ENCODE measurements at regions not wholly inside any gene's neighbourhood (a gene's known extent, or its start where the extent isn't known, plus 50 kb on each side); places are given as distances from the start of the nearest gene placed in this dataset.

- ATAC-seq (ENCODE audit: insufficient number of reproducible peaks, low FRiP score, low read depth) (no peak), DNase-seq (ENCODE audit: low spot score) (no peak)
- no peaks in the 10 kb centered on the region for H3K4me1 ChIP-seq (ENCODE audit: control insufficient read depth in 1 of 2, low read depth in 2 of 2)
- no peaks in the 10 kb centered on the region for H3K36me3 ChIP-seq
- no peaks in the 10 kb centered on the region for H3K9me3 ChIP-seq
- TF ChIP-seq, protein P1, sequence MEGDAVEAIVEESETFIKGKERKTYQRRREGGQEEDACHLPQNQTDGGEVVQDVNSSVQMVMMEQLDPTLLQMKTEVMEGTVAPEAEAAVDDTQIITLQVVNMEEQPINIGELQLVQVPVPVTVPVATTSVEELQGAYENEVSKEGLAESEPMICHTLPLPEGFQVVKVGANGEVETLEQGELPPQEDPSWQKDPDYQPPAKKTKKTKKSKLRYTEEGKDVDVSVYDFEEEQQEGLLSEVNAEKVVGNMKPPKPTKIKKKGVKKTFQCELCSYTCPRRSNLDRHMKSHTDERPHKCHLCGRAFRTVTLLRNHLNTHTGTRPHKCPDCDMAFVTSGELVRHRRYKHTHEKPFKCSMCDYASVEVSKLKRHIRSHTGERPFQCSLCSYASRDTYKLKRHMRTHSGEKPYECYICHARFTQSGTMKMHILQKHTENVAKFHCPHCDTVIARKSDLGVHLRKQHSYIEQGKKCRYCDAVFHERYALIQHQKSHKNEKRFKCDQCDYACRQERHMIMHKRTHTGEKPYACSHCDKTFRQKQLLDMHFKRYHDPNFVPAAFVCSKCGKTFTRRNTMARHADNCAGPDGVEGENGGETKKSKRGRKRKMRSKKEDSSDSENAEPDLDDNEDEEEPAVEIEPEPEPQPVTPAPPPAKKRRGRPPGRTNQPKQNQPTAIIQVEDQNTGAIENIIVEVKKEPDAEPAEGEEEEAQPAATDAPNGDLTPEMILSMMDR (IDR thresholded peaks at IDR 0.05), result no peak
- no peak overlapping the region for H3K4me3 ChIP-seq
- H3K27me3 ChIP-seq (replicated peaks; ENCODE audit: insufficient read depth), result no peaks in the 10 kb centered on the region
- no peak overlapping the region for H3K27ac ChIP-seq
Observed at GRCh38 chr2:16212321-16212720, 272.0 kb downstream of the MYCN start.

- TF ChIP-seq, protein P1 (IDR thresholded peaks at IDR 0.05), result no peak
- Histone ChIP-seq H3K4me3 (no peak overlapping the region), H3K27me3 (replicated peaks; ENCODE audit: insufficient read depth) (no peaks in the 10 kb centered on the region), H3K36me3 (no peaks in the 10 kb centered on the region), H3K4me1 (ENCODE audit: control insufficient read depth in 1 of 2, low read depth in 2 of 2) (no peaks in the 10 kb centered on the region), H3K9me3 (no peaks in the 10 kb centered on the region), H3K27ac (no peak overlapping the region)
- ATAC-seq (ENCODE audit: insufficient number of reproducible peaks, low FRiP score, low read depth), result no peak
- DNase-seq (ENCODE audit: low spot score), result no peak
Observed at GRCh38 chr2:16211341-16211740, 271.0 kb downstream of the MYCN start.

- no peaks in the 10 kb centered on the region for H3K4me1 ChIP-seq (ENCODE audit: control insufficient read depth in 1 of 2, low read depth in 2 of 2)
- no peak overlapping the region for H3K4me3 ChIP-seq
- H3K27ac ChIP-seq, result no peak overlapping the region
- ATAC-seq (ENCODE audit: insufficient number of reproducible peaks, low FRiP score, low read depth) (no peak), DNase-seq (ENCODE audit: low spot score) (no peak)
- H3K36me3 ChIP-seq, result no peaks in the 10 kb centered on the region
- no peaks in the 10 kb centered on the region for H3K27me3 ChIP-seq (replicated peaks; ENCODE audit: insufficient read depth)
- TF ChIP-seq, protein P1 (IDR thresholded peaks at IDR 0.05), result no peak
- H3K9me3 ChIP-seq, result no peaks in the 10 kb centered on the region
Observed at GRCh38 chr2:16210841-16211240, 270.5 kb downstream of the MYCN start.

DNA sequence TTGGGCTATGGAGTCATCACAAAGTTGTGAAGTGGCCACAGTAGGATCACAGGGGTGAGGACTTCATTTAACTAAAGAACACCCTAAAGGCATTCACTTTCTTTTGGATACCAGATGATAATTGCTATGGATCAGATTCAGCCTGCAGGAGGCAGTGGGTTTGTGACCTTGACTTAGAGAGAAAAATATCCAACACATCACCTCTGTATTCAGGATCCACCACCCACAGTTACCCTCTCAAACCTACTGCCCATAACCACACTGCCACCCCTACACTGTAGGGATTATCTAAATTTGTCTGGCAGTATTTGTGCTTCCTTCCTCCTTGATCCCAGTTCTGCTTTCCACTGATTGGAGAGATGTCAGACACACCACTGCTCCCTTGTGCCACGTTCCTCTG, 269.4 kb downstream of the MYCN start:
- no peaks in the 10 kb centered on the region for H3K9me3 ChIP-seq
- H3K4me1 ChIP-seq (ENCODE audit: control insufficient read depth in 1 of 2, low read depth in 2 of 2), result no peaks in the 10 kb centered on the region
- H3K4me3 ChIP-seq, result no peak overlapping the region
- H3K27ac ChIP-seq, result no peak overlapping the region
- TF ChIP-seq, protein P1 (IDR thresholded peaks at IDR 0.05), result no peak
- no peak for DNase-seq (ENCODE audit: low spot score)
- no peak for ATAC-seq (ENCODE audit: insufficient number of reproducible peaks, low FRiP score, low read depth)
- no peaks in the 10 kb centered on the region for H3K27me3 ChIP-seq (replicated peaks; ENCODE audit: insufficient read depth)
- H3K36me3 ChIP-seq, result no peaks in the 10 kb centered on the region

GRCh38 chr2:16208921-16209320, 268.6 kb downstream of the MYCN start:
- H3K4me3 ChIP-seq, result no peak overlapping the region
- TF ChIP-seq, protein P1 (IDR thresholded peaks at IDR 0.05), result no peak
- ATAC-seq (ENCODE audit: insufficient number of reproducible peaks, low FRiP score, low read depth), result no peak

More at GRCh38 chr2:16208921-16209320, 268.6 kb downstream of the MYCN start:
- Histone ChIP-seq H3K36me3 (no peaks in the 10 kb centered on the region), H3K27ac (no peak overlapping the region), H3K27me3 (replicated peaks; ENCODE audit: insufficient read depth) (no peaks in the 10 kb centered on the region), H3K9me3 (no peaks in the 10 kb centered on the region), H3K4me1 (ENCODE audit: control insufficient read depth in 1 of 2, low read depth in 2 of 2) (no peaks in the 10 kb centered on the region)
- DNase-seq (ENCODE audit: low spot score), result no peak
